MCF 10A (cell line): ENCODE measurements at regions not wholly inside any gene's neighbourhood (a gene's known extent, or its start where the extent isn't known, plus 50 kb on each side); places are given as distances from the start of the nearest gene placed in this dataset.

Experiments
- BruUV-seq: library from RNA; stranded (reverse); fragments of 400-500 nt; replicated peaks from 2 replicates; lab custom pipeline; 2021; lab: Mats Ljungman, UMichigan
- CTCF ChIA-PET: fragments of 300-600 bp; sonication (Branson Sonifier 250); formaldehyde crosslinking; extraction: SDS; loops from one replicate; lab custom pipeline; 2021; ENCODE audit warnings: antibody characterized with exemption, inconsistent platforms; lab: Yijun Ruan, JAX
- POLR2A ChIA-PET: fragments of 300-600, 350-650 bp; sonication (Branson Sonifier 250); formaldehyde crosslinking; extraction: SDS; loops from one replicate; lab custom pipeline; 2020; ENCODE audit warnings: antibody characterized with exemption, inconsistent platforms; lab: Yijun Ruan, JAX
- DNase-seq: peaks from one replicate; pipeline ENCODE4 v3.0.0-alpha.2; 2018; ENCODE audit not compliant: unreplicated experiment
- H3K27ac Mint-ChIP-seq: one replicate; pipeline ENCODE4 v1.8.0; 2022; ENCODE audit warnings: mild to moderate bottlenecking, low read depth, mixed read lengths; ENCODE audit not compliant: unreplicated experiment
- H3K27me3 Mint-ChIP-seq: one replicate; pipeline ENCODE4 v1.8.0; 2022; ENCODE audit warnings: mixed read lengths; ENCODE audit not compliant: insufficient read depth, unreplicated experiment
- H3K36me3 Mint-ChIP-seq: one replicate; pipeline ENCODE4 v1.8.0; 2022; ENCODE audit warnings: mild to moderate bottlenecking, moderate library complexity, mixed read lengths; ENCODE audit not compliant: insufficient read depth, unreplicated experiment
- H3K4me1 Mint-ChIP-seq: one replicate; pipeline ENCODE4 v1.8.0; 2022; ENCODE audit warnings: mixed read lengths; ENCODE audit not compliant: insufficient read depth, unreplicated experiment
- H3K4me3 Mint-ChIP-seq: one replicate; pipeline ENCODE4 v1.8.0; 2022; ENCODE audit warnings: mild to moderate bottlenecking, moderate library complexity, mixed read lengths; ENCODE audit not compliant: unreplicated experiment
- H3K9me3 Mint-ChIP-seq: one replicate; pipeline ENCODE4 v1.8.0; 2022; ENCODE audit warnings: mixed read lengths; ENCODE audit not compliant: unreplicated experiment
- CTCF ChIP-seq: fragments of 200-600 bp; IDR thresholded peaks from one replicate; pipeline ENCODE4 v1.8.0; 2022; ENCODE audit warnings: antibody characterized with exemption, mild to moderate bottlenecking; ENCODE audit not compliant: unreplicated experiment
- intact Hi-C: fragments of 100-400 bp; cut with micrococcal nuclease; formaldehyde crosslinking; loops from 2 replicates; pipeline ENCODE4 v1.14.1; 2022

GRCh38 chr1:81459043-81459442 lies 341.7 kb upstream of the ADGRL2 start:
- ChIA-PET POLR2A (no interaction called here), CTCF (interaction anchor here (0.8 kb wide), 1 partner anchor 25 kb away, joined by 3 read pairs; no protein-coding TSS in a partner anchor)
- intact Hi-C loops, result no loop called here
- no peaks in the 10 kb centered on the region for H3K27me3 Mint-ChIP-seq
- TF ChIP-seq CTCF, result no peak
- DNase-seq, result no peak
- H3K27ac Mint-ChIP-seq, result no peak overlapping the region
- no peaks in the 10 kb centered on the region for H3K4me1 Mint-ChIP-seq
- no peaks in the 10 kb centered on the region for H3K36me3 Mint-ChIP-seq
- BruUV-seq, result no TSS peak
- H3K9me3 Mint-ChIP-seq, result no peaks in the 10 kb centered on the region
- H3K4me3 Mint-ChIP-seq, result no peak overlapping the region

GRCh38 chr1:81458186-81458585 lies 342.5 kb upstream of the ADGRL2 start:
- BruUV-seq, result no TSS peak
- TF ChIP-seq CTCF, result no peak
- no peak overlapping the region for H3K4me3 Mint-ChIP-seq
- no peaks in the 10 kb centered on the region for H3K27me3 Mint-ChIP-seq
- intact Hi-C loops, result no loop called here
- DNase-seq, result no peak
- H3K36me3 Mint-ChIP-seq, result no peaks in the 10 kb centered on the region
- peaks cover 2% of the 10 kb centered on the region for H3K4me1 Mint-ChIP-seq
- ChIA-PET POLR2A (no interaction called here), CTCF (no interaction called here)
- no peak overlapping the region for H3K27ac Mint-ChIP-seq
- H3K9me3 Mint-ChIP-seq, result no peaks in the 10 kb centered on the region

GRCh38 chr1:81455481-81455880 lies 345.3 kb upstream of the ADGRL2 start:
- Mint-ChIP-seq H3K9me3 (no peaks in the 10 kb centered on the region), H3K27me3 (no peaks in the 10 kb centered on the region), H3K4me3 (no peak overlapping the region), H3K27ac (no peak overlapping the region), H3K36me3 (no peaks in the 10 kb centered on the region), H3K4me1 (peaks cover 11% of the 10 kb centered on the region)
- intact Hi-C loops, result no loop called here
- POLR2A ChIA-PET, result no interaction called here
- CTCF ChIA-PET, result no interaction called here
- no TSS peak for BruUV-seq
- DNase-seq, result no peak
- no peak for TF ChIP-seq CTCF

GRCh38 chr1:81453971-81454370 lies 346.8 kb upstream of the ADGRL2 start:
- H3K27ac Mint-ChIP-seq, result no peak overlapping the region
- no peaks in the 10 kb centered on the region for H3K27me3 Mint-ChIP-seq
- POLR2A ChIA-PET, result no interaction called here
- peaks cover 11% of the 10 kb centered on the region for H3K4me1 Mint-ChIP-seq
- no peak for TF ChIP-seq CTCF
- DNase-seq, result no peak
- no peaks in the 10 kb centered on the region for H3K36me3 Mint-ChIP-seq
- no TSS peak for BruUV-seq
- CTCF ChIA-PET, result interaction anchor here (0.5 kb wide), 1 partner anchor 42 kb away, joined by 3 read pairs; no protein-coding TSS in a partner anchor
- intact Hi-C loops, result no loop called here
- no peaks in the 10 kb centered on the region for H3K9me3 Mint-ChIP-seq
- no peak overlapping the region for H3K4me3 Mint-ChIP-seq
